Epithelial cell of esophagus (primary cell): ENCODE measurements at regions not wholly inside any gene's neighbourhood (a gene's known extent, or its start where the extent isn't known, plus 50 kb on each side); places are given as distances from the start of the nearest gene placed in this dataset.

Experiments used
- DNase-seq: peaks from one replicate; pipeline ENCODE4 v3.0.0; 2010; ENCODE audit warnings: low read depth
- H3K4me3 ChIP-seq: 2 replicates; pipeline ENCODE4 v1.5.1; 2011; ENCODE audit warnings: mild to moderate bottlenecking, low read length, control low read depth
- CTCF ChIP-seq: IDR thresholded peaks from 2 replicates; pipeline ENCODE4 v1.5.1; 2011; ENCODE audit warnings: low read depth, mild to moderate bottlenecking, low read length, control low read depth, inconsistent platforms; ENCODE audit not compliant: insufficient read depth; ENCODE audit errors: missing control alignments

DNA sequence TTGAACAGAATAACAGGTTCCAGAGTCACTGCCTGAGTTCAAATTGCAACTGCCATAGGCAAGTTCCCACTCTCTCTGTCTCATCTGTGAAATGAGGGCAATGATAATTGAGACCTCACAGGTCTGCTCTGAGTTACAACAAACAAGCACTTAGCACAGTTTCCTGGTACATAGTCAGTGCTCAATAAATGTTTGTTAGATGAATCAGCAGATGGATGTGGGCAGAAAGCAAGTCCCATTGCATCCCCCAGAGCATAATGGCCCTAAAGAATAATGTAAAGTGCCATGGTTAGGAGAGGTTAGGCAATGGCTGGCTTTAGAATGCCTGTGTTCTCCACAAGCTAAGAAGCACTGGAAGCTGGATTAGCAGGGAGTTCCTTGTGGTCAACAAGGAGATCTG is 136.5 kb upstream of the LARP1 start:
- H3K4me3 ChIP-seq = no peak overlapping the region
- DNase-seq = peak; percentile 36
- no peak for TF ChIP-seq CTCF

DNA sequence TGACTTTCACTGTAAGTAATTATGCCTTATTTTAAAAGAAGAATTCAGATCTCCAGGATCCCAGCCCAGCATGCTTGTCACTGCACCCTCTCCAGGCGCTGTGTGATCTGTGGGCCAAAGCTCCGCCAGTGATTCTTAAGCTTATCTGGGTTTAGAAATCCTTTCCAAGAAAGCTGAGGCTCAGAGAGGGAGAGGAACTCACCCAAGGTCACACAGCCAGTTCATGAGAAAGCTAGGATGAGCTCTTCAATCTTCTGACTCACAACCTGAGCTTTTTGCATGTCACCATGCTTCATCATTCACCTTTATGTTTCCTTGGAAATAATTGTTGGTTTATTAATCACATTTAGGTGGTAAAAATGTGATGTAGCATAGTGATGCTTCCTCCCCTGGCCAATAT is 136.6 kb upstream of the HAND1 start:
- no peak overlapping the region for H3K4me3 ChIP-seq
- TF ChIP-seq CTCF = no peak
- DNase-seq = peak; percentile 19

- no peak for TF ChIP-seq CTCF
- no peak for DNase-seq
- no peak overlapping the region for H3K4me3 ChIP-seq
Observed at GRCh38 chr5:154614125-154614524, 136.1 kb upstream of the HAND1 start.

- peak; percentile 63 for DNase-seq
- no peak overlapping the region for H3K4me3 ChIP-seq
Observed at GRCh38 chr5:154612666-154613065, 134.6 kb upstream of the HAND1 start.

DNA sequence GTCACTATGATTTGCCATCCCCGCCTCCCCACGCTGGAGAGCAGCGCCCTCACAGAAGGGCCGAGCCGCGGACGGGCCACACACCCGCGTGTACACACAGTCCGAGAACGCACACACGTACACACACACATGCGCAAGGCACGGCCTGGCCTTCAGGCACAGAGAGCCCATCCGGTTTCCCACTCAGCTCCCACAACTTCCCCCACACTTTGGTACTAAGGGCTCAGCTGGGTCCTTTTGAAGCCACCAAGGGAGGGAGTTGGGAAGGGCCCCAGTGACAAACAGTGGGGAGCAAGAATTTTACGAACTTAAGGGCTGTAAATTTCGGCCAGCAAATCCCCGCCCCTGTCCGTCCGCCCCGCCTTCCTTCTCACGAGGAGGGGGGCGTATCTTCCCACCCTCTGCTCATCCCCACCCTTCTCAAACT is 133.3 kb upstream of the HAND1 start:
- no peak for TF ChIP-seq CTCF
- no peak overlapping the region for H3K4me3 ChIP-seq
- DNase-seq = no peak

More at GRCh38 chr5:154612666-154613065, 134.6 kb upstream of the HAND1 start:
- TF ChIP-seq CTCF = no peak

DNA sequence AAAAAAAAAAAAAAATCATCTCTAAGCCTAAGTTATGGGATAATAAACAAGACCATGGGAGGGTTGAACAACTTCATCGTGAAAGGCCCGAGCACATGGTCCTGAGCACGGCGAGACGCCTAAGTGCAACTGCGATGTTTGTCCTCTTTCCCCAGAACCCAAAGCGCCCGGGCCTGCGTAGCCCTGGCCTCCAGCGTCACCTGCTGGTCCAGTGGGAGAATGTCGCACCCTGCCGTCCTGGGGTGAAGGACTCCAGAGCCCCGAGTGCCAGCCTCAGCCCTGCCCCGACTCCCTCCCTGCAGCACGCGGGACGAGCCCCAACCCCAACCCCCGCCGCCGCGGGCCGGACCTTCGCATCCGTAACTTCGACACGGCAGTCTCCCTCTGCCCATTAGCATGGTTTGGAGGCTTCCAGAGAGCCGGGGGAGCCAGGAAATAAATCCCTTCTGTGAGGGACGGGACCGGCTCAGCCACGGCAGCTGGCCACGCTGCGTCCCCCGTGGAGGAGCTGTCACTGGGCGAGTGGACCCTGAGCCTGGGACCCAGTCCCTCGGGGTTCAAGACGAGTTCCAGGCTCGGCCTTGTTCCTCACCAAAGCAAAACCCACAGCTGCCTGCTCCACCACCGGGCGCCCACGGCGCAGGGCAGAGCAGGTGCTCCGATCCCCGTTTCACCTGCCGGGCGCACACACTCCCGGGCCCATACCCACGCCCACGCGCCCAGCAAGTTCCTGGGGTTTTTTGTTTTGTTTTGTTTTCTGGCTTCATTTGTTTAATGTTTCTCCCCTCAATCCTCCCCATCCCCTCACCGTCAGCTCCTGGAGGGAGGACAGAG is 132.5 kb upstream of the HAND1 start:
- DNase-seq = peak; percentile 80
- H3K4me3 ChIP-seq = peak overlapping the region; percentile 29

More for the DNA sequence above, 132.5 kb upstream of the HAND1 start:
- TF ChIP-seq CTCF = peak; percentile 90
